ENCODE measurements at regions not wholly inside any gene's neighbourhood (a gene's known extent, or its start where the extent isn't known, plus 50 kb on each side); places are given as distances from the start of the nearest gene placed in this dataset.

DNA sequence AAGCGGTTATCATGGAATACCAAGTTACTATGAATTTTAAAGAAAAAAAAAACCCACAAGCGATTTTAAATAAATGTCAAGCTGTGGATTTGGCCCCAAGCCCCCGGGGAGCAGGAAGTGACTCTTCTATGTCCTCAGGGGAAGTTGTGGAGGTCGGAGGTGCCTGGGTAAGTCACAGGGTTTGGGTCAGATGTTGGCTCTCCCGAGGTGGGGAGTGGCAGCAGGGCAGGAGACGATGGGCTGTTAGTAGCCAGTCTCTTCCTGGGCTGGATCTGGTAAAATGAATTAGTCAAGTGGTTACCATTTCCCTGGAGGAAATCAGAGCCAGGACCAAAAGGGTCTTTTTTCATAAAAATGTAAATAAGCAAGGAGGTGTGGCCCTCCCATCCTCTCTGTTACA lies 316.7 kb downstream of the TLE3 start:
- ATAC-seq (no peak), DNase-seq (ENCODE audit: low spot score) (no peak)
- intact Hi-C loops (cut with DNase I), result no loop called here

DNA sequence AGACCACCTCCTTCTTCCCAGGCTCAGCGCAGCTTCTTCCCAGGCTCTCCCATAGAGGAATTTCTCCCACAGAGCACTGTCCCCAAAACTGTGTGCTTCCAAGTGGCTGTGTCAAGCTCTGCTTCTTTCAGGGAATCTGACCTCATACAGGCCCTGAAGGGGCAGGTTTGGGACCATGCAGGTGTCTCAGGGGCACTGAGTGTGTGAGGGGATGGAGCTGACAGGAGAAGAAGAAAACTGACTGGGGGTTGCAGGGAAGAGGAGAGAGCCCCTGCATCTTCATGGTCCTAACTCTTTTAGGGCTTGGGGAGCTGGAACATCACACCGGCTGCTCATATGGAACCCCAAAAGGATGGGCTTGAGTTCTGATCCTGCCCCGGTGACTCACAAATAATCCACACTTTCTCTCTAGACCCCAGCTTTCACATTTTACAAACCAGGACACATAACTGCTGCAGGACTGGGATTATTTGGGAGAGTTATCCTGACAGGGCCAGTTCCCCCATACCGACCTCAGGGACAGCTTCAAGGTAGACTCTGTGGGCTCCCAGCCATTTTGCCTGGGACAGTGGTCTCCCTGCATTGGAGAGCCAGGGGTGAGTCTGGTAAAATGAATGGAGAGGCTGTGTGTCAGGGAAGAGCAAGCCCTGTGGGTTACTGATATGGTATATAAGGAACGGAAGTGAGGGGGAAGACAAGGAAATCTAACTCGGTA lies 316.1 kb downstream of the TLE3 start:
- intact Hi-C loops (cut with DNase I), result no loop called here
- DNase-seq (ENCODE audit: low spot score) (no peak), ATAC-seq (no peak)

DNA sequence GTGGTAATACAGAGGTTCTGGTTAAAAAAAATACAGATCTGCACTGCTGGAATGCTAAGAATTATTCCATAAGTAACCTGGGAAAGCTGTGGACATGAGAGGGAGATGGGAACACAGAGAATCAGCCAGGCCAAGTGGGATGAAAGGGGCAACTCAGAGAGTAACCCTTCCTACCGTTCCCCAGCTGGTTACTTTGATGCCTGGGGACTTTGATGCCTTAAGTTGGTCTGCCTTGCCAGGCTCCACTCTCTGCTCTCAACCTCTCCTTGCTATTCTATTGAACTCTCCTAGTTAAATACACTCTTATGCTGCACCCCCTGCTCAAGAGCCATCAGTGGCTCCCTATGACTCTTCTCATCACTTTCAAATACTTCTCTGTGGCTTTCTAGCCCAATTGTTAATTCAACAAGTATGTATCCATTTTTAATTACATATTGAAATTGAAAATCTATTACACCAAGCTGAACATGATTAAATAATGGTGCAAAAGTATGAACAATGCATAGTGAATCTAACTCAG lies 315.5 kb downstream of the TLE3 start:
- no peak for DNase-seq (ENCODE audit: low spot score)
- ATAC-seq, result no peak
- intact Hi-C loops (cut with DNase I), result no loop called here

DNA sequence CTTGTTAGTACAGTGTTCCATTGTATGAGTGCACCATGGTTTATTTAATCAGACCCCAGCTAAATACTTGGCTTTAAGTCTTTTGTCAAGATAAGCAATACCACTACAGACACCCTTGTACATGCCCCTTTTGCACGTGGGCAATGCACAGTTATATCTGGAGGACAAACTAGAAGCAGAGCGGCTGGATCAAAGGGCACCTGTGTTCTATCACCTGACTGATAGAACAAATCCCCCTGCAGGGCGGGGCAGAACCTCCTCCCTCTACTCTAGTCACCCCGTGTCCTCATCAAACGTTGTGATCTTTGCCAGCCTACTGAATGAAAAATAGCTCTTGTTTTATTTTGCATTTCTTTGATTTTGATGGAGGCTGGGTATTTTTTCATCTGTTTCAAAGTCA lies 314.9 kb downstream of the TLE3 start:
- ATAC-seq (no peak), DNase-seq (ENCODE audit: low spot score) (no peak)
- intact Hi-C loops (cut with DNase I), result no loop called here

DNA sequence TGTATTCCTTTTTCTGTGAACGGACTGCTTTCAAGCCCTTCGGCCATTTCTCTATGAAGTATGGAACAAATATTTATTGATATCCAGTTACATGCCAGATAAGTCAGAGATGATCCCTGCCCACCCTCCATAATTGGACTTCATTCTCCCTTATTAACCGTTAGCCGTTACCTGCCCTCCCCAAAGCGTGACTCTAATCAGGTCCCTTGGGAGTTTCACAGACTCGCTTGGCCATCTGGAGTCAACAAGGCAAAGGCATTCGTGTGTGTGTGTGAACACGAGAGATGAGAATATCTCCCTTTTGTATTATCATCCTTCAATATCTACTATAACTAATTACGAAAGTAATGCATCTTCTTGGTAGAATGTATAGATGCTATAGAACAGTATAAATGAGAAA lies 314.5 kb downstream of the TLE3 start:
- intact Hi-C loops (cut with DNase I), result no loop called here
- ATAC-seq, result no peak
- no peak for DNase-seq (ENCODE audit: low spot score)

DNA sequence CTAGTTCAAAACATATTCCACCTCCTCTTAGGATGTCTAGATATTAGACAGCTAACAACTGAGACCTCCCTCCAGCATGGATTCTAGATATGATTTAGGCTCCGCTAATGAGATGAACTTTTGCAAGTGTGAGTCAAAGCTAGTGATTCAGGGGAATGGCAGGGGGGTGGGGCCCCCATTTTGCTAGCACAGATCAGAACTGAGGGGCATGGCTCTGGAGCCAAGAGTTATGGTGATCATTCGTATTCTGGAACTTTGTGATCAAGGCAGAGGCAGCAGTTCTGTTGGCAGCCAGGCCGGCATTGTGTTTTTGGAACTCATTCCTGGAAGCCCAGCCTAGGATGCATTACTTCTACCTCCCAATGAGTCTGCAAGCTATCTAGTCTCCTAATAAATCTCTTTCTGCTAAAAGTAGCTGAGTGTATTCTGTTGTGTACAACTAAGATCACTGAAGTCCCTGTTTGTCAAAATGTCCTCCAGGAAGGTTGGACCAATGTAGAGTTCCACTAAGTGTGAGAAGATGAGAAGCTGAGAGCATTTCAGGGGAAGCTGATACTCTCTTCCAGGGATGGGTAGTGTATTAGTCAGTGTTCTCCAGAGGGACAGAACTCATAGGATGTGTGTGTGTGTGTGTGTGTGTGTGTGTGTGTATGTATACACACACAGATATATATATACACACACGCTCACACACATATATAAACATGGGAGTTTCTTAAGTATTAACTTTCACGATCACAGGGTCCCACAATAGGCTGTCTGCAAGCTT lies 312.7 kb downstream of the TLE3 start:
- no peak for DNase-seq (ENCODE audit: low spot score)
- ATAC-seq, result no peak
- intact Hi-C loops (cut with DNase I), result no loop called here

DNA sequence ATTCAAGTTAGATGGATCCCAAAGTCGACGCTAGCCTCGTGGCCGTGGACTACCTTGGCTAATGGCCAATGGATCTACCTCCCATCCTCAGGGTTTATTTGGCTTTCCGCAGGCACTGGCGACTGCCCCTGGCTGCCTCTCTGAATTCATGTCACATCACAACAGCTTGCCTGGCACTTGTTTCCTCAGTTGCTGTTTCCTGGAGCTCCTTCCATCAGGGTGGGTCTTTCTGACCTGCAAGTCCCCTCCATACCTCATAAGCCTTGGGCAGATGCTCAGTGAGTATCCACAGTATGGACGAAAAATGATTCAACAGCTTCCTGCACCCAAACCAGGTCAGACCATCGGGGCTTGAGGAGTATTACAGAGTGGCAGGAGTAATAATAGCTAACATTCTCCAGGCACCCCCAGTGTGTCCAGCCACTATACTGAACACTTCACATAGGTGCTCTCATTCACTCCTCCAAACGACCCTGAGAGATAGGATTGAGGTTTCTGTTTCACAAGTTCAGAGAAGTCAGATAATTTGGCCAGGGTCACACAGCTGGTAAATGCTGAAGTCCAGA lies 311.5 kb downstream of the TLE3 start:
- no peak for ATAC-seq
- DNase-seq (ENCODE audit: low spot score), result no peak
- intact Hi-C loops (cut with DNase I), result no loop called here

DNA sequence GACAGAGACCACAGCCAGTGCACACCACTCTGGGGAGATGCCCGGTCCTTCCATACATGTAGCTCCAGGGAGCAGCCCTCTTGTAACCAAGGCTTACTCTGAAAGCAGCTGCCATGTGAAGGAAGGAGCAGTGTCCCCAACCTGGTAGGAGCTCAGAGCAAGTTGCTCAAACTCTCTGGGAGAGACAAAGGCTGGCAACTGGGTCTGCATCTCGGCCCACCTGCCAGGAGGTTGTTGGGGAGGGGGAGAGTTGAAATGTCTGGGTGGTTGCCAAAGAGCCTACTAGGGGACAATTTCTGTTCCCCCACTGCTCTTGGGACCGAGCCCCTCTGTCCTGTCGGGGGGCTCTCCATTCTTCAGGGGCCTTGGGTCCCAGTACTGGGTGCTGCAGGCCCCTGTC lies 309.9 kb downstream of the TLE3 start:
- ATAC-seq, result no peak
- intact Hi-C loops (cut with DNase I), result no loop called here
- no peak for DNase-seq (ENCODE audit: low spot score)

DNA sequence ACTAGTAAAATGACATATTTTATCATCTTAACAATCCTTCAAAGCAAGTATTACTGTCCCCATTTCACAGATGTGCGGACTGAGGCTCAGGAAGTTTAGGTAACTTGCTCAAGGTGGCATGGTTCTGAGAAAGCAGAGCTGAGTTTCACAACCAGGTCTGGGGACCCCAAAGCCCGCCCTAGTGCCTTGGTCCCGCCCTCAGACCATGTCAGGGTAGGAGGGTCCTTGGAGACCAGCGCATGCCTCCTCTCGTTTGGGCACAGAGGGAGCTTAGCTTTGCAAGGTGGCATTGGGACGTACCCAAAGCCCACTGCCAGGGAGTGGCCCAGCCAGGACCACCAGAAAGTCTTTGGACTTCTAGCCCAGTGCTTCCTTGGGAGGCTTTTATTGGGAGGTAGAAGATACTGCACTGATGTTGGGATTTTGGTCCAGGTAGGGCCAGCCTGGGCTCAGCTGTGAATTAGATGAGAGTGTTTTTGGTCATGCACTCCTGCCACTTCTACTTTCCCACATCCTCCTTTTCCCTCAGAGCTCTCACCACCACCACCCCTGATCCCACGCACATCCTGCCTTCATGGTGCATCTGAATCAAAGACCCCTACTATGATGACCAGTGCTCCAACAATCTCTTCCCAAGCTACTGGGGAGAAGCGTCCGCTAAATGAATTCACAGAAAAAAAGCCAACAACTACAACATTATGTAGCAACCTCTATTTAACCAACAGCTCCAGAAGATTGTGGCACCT lies 307.9 kb downstream of the TLE3 start:
- no peak for DNase-seq (ENCODE audit: low spot score)
- intact Hi-C loops (cut with DNase I), result no loop called here
- ATAC-seq, result no peak

DNA sequence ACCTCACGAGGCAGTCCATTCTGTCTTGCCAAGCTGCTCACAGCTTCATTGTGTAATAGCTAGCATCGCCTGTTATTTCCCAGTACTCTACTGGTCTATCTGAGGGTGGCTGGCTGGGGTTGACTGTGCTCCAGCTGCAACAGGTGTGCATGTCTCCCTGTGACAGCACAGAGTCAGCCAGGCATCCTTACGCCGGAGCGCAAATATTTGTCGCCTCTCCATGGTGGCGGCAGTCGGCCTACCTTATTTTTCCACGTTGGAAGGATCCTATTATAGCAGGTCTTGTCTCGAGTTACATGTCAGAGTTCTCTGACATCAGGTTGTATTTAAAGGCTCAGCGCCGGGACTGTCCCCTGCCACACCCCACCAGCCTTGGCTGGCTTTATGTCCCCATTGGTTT lies 307.1 kb downstream of the TLE3 start:
- ATAC-seq (no peak), DNase-seq (ENCODE audit: low spot score) (no peak)
- intact Hi-C loops (cut with DNase I), result no loop called here

DNA sequence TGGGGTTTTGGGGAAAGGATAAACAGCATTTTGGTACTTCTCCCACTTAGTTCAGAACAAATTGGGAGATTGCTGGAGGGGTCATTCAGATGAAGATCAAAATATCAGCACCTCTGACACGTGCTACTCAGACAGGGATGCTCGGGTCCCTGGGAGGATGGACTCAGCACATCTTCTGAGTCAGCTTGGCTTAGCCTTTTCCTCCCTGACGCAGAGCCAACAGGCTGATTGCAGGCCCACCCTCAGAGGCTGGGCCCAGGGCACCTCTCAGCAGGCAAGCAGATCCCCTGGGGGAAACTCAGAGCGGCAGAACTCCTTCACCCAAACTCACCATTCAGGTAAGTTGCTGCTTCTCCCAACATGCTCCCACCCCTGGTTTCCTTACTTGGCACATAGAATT lies 304.9 kb downstream of the TLE3 start:
- ATAC-seq (no peak), DNase-seq (ENCODE audit: low spot score) (no peak)
- intact Hi-C loops (cut with DNase I), result no loop called here

DNA sequence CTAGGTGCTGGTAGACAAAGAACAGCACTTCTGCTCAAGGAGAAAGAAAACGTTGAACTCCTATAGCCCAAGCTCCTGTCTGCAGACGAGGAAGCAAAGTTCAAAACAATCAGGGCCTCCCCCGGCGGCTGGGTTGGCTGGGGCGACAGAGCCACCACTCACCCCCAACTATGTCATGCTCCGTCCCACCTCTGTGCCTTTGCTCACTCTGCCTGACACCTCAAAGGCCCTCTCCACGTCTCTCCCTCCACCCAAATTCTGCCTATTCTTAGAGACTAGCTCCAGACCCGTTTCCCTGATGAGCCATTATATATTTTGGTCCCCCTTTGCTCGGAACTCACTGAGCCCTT lies 304.3 kb downstream of the TLE3 start:
- DNase-seq (ENCODE audit: low spot score), result no peak
- intact Hi-C loops (cut with DNase I), result no loop called here
- no peak for ATAC-seq

DNA sequence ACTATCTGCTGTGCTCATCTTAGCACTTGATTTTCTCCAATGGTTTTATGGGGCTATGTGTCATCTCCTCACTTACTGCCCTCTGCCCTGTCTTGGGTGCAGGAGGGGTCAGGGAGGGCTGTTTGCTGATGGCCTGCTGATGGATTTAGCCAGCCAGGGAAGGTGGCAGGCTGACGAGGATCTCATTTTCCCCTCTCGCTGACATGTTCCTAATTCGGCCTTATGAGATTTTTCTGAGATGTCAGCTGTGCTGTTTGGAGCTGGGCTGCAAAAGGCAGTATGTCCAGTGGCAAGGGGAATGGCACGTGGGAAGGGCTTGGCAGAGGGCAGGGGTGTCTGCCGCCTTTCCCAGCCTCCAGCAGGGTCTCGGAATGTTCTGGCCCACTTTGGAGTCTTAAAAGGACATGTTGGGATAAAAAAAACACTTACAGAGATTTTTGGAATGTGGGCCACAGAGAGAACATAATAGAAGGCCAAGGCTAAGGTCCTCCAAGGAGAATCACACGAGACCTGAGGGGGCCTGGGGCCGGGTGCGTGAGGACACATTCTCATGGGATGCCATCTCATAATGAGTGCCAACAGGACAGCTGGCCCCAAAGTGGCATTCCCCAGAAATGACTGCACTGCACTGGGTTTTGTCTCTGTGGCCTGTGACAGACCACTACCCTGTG lies 303.8 kb downstream of the TLE3 start:
- intact Hi-C loops (cut with DNase I), result no loop called here
- no peak for DNase-seq (ENCODE audit: low spot score)
- no peak for ATAC-seq

DNA sequence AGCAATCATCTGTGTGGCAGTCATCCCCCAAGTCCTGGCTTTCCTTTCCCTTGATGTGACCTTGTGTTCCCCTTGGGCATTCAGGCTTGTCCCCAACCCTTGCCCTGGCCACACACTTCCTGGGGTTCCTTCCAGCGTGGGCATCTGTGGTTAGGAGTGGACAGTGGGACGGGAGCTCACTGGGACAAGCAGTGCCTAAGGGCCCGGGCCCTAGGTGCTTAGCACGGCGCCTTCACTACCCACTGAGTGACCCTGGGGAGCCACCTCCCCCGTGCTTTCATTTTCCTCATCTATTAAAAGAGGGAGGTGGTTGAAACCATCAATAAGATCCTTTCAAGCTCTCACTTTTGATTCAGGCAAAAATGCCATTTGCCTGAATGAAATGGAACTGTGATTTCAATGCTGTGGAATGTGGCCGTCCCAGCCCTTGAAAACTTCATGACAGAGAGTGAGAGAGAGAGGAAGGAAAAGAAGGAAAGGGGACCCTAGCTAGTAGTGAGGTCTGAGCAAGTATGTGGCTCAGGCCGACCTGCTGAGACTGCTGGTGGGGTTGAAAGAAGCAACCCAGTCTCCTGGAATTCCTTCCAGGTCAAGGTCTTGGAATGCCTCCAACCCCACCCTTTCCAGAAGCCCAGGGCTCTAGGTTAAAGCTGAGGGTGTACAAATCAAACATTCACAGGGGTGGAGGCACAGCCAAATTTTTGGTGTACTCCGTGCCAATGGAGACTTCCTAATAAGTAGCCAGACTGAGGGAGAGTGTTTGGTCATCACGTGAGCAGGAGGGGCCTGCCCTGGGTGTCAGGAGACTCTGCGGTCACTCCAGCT lies 302.9 kb downstream of the TLE3 start:
- peak; percentile 94 for ATAC-seq
- intact Hi-C loops (cut with DNase I), result no loop called here
- DNase-seq (ENCODE audit: low spot score), result peak; percentile 72

DNA sequence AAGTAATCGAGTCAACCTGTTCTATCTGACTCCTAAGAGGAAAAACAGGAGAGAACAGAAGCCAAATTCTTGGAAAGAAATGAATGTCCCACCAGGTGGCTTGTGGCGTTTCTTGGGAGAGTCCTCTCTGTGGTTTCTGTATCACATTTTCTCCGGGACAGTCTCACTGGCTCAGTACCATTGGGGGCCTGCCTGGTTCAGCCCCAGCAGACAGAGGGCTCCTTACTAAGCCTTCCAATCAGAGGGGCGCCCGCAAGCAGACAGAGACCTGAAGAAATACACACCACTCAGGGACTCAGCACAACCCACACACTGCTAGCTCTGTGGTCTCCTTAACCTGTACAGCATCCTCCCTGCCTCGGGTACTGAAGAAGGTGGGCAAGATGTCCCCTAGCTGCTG lies 302.1 kb downstream of the TLE3 start:
- intact Hi-C loops (cut with DNase I), result no loop called here
- DNase-seq (ENCODE audit: low spot score) (no peak), ATAC-seq (peak; percentile 25)

DNA sequence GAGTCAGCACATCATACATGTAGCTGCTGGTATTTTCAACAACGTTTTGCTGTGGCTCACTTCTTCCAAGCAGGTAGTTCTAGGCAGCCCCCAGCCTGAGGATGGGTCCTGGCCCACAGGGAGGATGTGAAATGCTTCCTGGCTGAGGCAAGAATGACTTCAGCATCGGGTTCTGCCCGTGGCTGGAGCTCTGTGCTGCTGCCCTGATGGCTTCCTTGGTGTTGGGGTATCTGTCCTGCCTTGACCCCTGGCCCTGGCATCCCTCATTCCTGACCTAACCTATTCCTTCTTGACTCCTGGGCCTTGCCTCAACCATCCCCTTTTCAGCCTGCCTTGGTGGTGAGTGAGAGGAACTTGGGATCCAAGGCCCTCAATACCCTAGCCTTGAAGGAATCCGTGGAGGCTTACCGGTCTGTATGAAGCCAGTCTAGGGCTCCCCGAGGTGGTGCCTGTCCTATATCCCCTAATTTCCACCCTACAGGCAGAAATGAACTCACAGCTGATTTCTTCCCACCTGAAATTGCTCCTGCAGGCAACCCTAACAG lies 300.6 kb downstream of the TLE3 start:
- no peak for ATAC-seq
- intact Hi-C loops (cut with DNase I), result no loop called here
- DNase-seq (ENCODE audit: low spot score), result peak; percentile 32

DNA sequence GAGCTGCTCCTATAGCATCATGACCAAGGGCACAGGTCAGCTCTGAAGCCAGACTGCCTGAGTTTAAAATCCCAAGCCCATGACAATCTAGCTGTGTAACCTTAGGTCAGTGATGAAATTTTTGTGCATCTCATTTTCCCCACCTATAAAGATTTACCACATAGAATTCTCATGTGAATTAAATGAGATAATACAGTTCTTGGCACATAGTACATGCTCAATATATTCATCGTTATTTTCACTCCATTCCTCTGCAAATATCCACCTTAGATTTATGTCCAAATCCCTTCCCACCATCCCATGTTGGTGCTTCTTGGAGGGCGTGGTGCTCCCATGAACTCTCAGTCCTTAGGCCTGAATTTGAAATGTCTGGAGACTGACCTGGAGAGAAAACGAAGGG lies 300.1 kb downstream of the TLE3 start:
- no peak for DNase-seq (ENCODE audit: low spot score)
- intact Hi-C loops (cut with DNase I), result no loop called here
- no peak for ATAC-seq

Measured in sciatic nerve (tissue), 2 donors.